DMS114 treated with DMSO at 0.1 percent for 48 hours (cell line): ENCODE measurements at regions not wholly inside any gene's neighbourhood (a gene's known extent, or its start where the extent isn't known, plus 50 kb on each side); places are given as distances from the start of the nearest gene placed in this dataset.

Experiments used
- DNase-seq: peaks from one replicate; lab custom pipeline; 2025; ENCODE audit not compliant: unreplicated experiment; lab: John Stamatoyannopoulos, UW

- no peak for DNase-seq
Measured at GRCh38 chr10:126846959-126847358, 58.3 kb upstream of the DOCK1 start.

- no peak for DNase-seq
Measured at GRCh38 chr10:126847666-126848065, 57.6 kb upstream of the DOCK1 start.

DNA sequence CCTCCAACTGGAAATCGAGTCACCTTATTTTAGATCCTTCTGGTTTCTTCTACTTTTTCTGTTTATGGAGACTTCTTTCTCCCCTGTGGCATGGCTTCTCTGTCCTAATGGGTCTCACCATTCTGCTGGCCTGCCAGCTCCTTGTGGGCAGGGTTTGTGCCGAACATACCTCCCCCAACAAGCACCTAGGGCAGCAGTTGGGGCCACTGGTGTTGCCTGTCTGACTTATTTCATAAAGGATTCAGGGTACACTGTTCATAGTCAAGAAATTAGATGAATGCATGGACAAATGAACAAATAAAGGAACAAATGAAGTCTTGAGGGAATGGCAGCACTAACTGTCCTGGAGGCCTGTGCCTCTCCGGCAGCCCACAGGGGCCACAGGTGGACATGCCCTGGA, 55.6 kb upstream of the DOCK1 start:
- DNase-seq = no peak

DNA sequence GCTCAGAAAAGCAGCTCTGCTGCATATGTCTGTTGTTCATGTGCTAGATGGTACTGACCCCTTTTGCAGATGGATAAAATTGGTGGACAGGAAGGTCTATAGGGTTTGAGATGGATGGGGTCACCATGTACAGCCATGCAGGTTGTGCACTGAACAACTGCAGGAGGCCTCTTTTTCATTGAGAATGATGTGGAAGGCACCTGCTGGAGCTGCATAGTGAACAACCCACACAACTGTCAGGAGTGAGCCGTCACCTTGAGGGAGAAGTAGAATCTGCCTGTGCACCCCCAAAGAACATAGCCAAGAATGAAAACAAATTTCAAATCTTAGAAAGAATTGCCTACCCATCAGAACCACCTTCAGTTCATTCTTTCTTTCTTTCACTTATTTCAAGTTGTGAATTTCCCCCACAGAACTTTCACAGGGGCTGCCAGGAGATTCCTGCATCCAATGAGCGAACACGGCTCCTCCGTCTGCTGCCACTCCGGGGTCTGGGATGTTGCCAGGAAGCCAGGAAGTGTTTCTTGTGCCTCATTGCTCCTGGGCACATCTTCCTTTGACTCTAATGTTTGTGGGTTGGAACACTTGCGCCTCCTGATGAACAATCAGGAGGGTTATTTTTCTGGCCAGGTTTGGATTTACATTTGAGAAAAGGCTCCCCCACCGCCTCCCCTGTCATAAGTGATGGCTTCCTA, 53.7 kb upstream of the DOCK1 start:
- no peak for DNase-seq

DNA sequence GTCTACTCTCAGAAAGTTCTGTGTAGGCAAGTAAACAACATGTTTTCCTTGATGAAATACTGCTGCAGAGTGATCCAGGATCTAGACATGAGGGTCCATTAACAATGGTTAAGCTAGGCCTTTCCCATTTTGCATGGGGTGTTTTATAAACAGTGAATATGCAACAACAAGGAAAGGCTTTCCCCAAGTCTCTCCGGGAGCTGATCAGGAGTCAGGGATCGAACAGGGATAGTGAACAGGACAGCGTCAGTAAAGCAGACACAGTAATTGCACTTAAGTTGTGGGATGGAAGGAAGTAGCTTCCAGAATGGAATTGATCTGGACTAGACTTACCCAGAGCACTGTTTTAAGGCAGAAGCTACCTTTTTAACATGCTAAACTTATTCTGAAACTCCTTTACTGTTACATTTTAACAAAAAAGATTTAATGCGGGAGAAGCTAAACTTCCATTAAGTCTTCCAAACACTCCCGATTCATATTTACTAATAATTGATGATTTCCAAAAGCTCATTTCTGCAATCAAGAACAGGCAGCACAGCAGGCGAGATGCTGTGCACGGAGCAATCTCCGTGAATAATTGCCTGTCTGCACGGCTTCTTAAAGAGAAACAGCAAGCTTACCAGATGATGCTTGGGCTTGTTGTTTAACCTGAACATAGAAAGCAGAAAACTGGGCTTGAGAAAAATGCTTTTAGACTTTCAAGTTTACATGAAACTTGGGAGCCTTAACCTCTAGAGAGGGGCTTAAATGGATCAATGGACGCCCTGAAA, 50.3 kb upstream of the DOCK1 start:
- no peak for DNase-seq
